Liver (tissue), 7 donors: ENCODE measurements at regions not wholly inside any gene's neighbourhood (a gene's known extent, or its start where the extent isn't known, plus 50 kb on each side); places are given as distances from the start of the nearest gene placed in this dataset.
A peak's percentile ranks its signal among the peaks of the same experiment; 100 is the strongest.

Source experiments
- DNase-seq: peaks from one replicate; pipeline ENCODE4 v3.0.0-alpha.2; 2017; ENCODE audit warnings: low spot score
- H3K27ac ChIP-seq, 2 donors: one replicate each; pipeline ENCODE4 v1.7.0; 2013; ENCODE audit warnings: inconsistent platforms in 2 of 2, low read length in 2 of 2, control low read depth in 1 of 2, low read depth in 1 of 2, mild to moderate bottlenecking in 1 of 2
- H3K27me3 ChIP-seq, 4 donors: one replicate each; pipeline versions ENCODE4 v1.6.1 to v1.7.0; 2013; ENCODE audit warnings: low read length in 3 of 4, inconsistent platforms in 1 of 4, mild to moderate bottlenecking in 1 of 4, moderate library complexity in 1 of 4; ENCODE audit not compliant: control insufficient read depth in 4 of 4, insufficient read depth in 4 of 4
- H3K36me3 ChIP-seq, 4 donors: one replicate each; pipeline versions ENCODE4 v1.6.1 to v1.7.0; 2013; ENCODE audit warnings: low read length in 3 of 4, mild to moderate bottlenecking in 3 of 4, low read depth in 1 of 4, moderate library complexity in 1 of 4; ENCODE audit not compliant: control insufficient read depth in 4 of 4, insufficient read depth in 3 of 4
- H3K4me1 ChIP-seq, 4 donors: one replicate each; pipeline versions ENCODE4 v1.6.1 to v1.7.0; 2013; ENCODE audit warnings: low read length in 3 of 4, mild to moderate bottlenecking in 3 of 4, moderate library complexity in 1 of 4; ENCODE audit not compliant: control insufficient read depth in 4 of 4, insufficient read depth in 4 of 4
- H3K4me3 ChIP-seq, 3 donors: one replicate each; pipeline versions ENCODE4 v1.6.1 to v1.7.0; 2013; ENCODE audit warnings: low read length in 3 of 3, control low read depth in 1 of 3, low read depth in 1 of 3, mild to moderate bottlenecking in 1 of 3
- H3K9ac ChIP-seq, 2 donors: one replicate each; pipeline ENCODE4 v1.7.0; 2013; ENCODE audit warnings: low read length in 2 of 2, mild to moderate bottlenecking in 2 of 2, moderate library complexity in 2 of 2, control low read depth in 1 of 2, low read depth in 1 of 2
- H3K9me3 ChIP-seq, 4 donors: one replicate each; pipeline versions ENCODE4 v1.6.1 to v1.7.0; 2013; ENCODE audit warnings: low read length in 3 of 4; ENCODE audit not compliant: control insufficient read depth in 4 of 4
- EGR1 ChIP-seq, 2 donors: IDR thresholded peaks; 2 replicates each; pipeline ENCODE4 v1.6.1; 2016 to 2018; ENCODE audit warnings: antibody characterized with exemption in 2 of 2, low read depth in 2 of 2
- FOXA1 ChIP-seq: IDR thresholded peaks from 2 replicates; pipeline ENCODE4 v1.6.1; 2016; ENCODE audit warnings: antibody characterized with exemption
- FOXA2 ChIP-seq: IDR thresholded peaks from 2 replicates; pipeline ENCODE4 v1.6.1; 2016; ENCODE audit warnings: antibody characterized with exemption
- HNF4A ChIP-seq, 2 donors: conservative IDR thresholded peaks; 2 replicates each; pipeline ENCODE4 v1.6.1; 2016; ENCODE audit warnings: antibody characterized with exemption in 2 of 2, mild to moderate bottlenecking in 2 of 2
- JUND ChIP-seq, 2 donors: IDR thresholded peaks; 2 replicates each; pipeline ENCODE4 v1.6.1; 2016; ENCODE audit warnings: antibody characterized with exemption in 2 of 2
- MAX ChIP-seq: IDR thresholded peaks from 2 replicates; pipeline ENCODE4 v1.6.1; 2016; ENCODE audit warnings: antibody characterized with exemption
- NR2F2 ChIP-seq: IDR thresholded peaks from 2 replicates; pipeline ENCODE4 v1.6.1; 2016; ENCODE audit warnings: antibody characterized with exemption
- RAD21 ChIP-seq, 2 donors: IDR thresholded peaks; 2 replicates each; pipeline ENCODE4 v1.6.1; 2016; ENCODE audit warnings: antibody characterized with exemption in 2 of 2, mild to moderate bottlenecking in 2 of 2
- REST ChIP-seq: IDR thresholded peaks from 2 replicates; pipeline ENCODE4 v1.6.1; 2016; ENCODE audit warnings: antibody characterized with exemption, mild to moderate bottlenecking
- RXRA ChIP-seq, 2 donors: IDR thresholded peaks; 2 replicates each; pipeline ENCODE4 v1.6.1; 2017 to 2018; ENCODE audit warnings: antibody characterized with exemption in 2 of 2, mild to moderate bottlenecking in 1 of 2
- SP1 ChIP-seq: IDR thresholded peaks from 2 replicates; pipeline ENCODE4 v1.6.1; 2018; ENCODE audit warnings: antibody characterized with exemption, mild to moderate bottlenecking
- YY1 ChIP-seq: IDR thresholded peaks from 2 replicates; pipeline ENCODE4 v1.6.1; 2016; ENCODE audit warnings: antibody characterized with exemption, mild to moderate bottlenecking
- WGBS: extraction: QIAGEN DNeasy Blood & Tissue Kit; methylation state at CpG from one replicate; pipeline ENCODE4 v1.1.7; 2013; 5-methylcytosine and 5-hydroxymethylcytosine counted together
- TF ChIP-seq, protein P1 (sequence below): IDR thresholded peaks from 2 replicates; pipeline ENCODE4 v1.6.1; 2016; ENCODE audit warnings: antibody characterized with exemption
- TF ChIP-seq, protein P2 (sequence below): IDR thresholded peaks from 2 replicates; pipeline ENCODE4 v1.6.1; 2016; ENCODE audit warnings: antibody characterized with exemption
- donor health status: healthy.
- donor health status: healthy.
- donor health status: healthy.
- donor health status: healthy.

DNA sequence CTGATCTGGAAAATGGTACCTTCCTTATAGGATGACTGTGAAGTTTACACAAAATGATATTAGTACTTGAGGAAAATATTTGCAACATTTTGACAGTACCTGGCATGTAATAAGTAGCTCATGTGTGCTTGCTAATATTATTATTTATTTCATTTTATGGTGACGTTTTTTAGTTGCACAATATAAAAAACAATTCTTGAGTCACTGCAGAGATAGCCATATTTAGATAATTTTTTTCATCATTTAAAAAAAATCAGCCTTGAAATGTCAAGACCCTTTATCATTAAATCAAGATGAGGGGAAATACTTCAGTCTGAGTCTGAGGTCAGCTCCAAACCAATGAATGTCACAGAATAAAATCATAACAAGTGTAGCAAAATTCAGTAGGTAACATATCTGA lies 196.8 kb upstream of the RUNX1 start:
- no peak overlapping the region for H3K27ac ChIP-seq
- no peaks in the 10 kb centered on the region for H3K4me1 ChIP-seq
- TF ChIP-seq HNF4A (conservative IDR thresholded peaks at IDR 0.05) (no peak), FOXA2 (no peak), REST (no peak), RAD21 (IDR thresholded peaks at IDR 0.05) (no peak), NR2F2 (no peak), FOXA1 (no peak)
- H3K27me3 ChIP-seq, result no peaks in the 10 kb centered on the region
- no peak overlapping the region for H3K4me3 ChIP-seq
- WGBS, result 70% methylated on average over 1 of the region's 1 CpG
- H3K9me3 ChIP-seq, result no peaks in the 10 kb centered on the region
- no peak overlapping the region for H3K9ac ChIP-seq
- no peak for DNase-seq
- no peaks in the 10 kb centered on the region for H3K36me3 ChIP-seq

GRCh38 chr21:35244514-35244913 lies 195.4 kb upstream of the RUNX1 start:
- Histone ChIP-seq H3K36me3 (no peaks in the 10 kb centered on the region), H3K4me1 (no peaks in the 10 kb centered on the region), H3K9ac (no peak overlapping the region), H3K27me3 (no peaks in the 10 kb centered on the region), H3K27ac (no peak overlapping the region), H3K9me3 (no peaks in the 10 kb centered on the region), H3K4me3 (no peak overlapping the region)
- TF ChIP-seq RAD21 (IDR thresholded peaks at IDR 0.05) (no peak), HNF4A (conservative IDR thresholded peaks at IDR 0.05) (peak in 1 of 2 donors; percentile 28)
- 39% methylated on average over 4 of the region's 4 CpGs for WGBS
- no peak for DNase-seq

- no peaks in the 10 kb centered on the region for H3K4me1 ChIP-seq
- H3K27me3 ChIP-seq, result no peaks in the 10 kb centered on the region
- H3K36me3 ChIP-seq, result no peaks in the 10 kb centered on the region
- WGBS, result 91% methylated on average over 4 of the region's 4 CpGs
- no peak overlapping the region for H3K9ac ChIP-seq
- H3K9me3 ChIP-seq, result no peaks in the 10 kb centered on the region
- no peak overlapping the region for H3K27ac ChIP-seq
- no peak for TF ChIP-seq REST
- TF ChIP-seq, protein P1, sequence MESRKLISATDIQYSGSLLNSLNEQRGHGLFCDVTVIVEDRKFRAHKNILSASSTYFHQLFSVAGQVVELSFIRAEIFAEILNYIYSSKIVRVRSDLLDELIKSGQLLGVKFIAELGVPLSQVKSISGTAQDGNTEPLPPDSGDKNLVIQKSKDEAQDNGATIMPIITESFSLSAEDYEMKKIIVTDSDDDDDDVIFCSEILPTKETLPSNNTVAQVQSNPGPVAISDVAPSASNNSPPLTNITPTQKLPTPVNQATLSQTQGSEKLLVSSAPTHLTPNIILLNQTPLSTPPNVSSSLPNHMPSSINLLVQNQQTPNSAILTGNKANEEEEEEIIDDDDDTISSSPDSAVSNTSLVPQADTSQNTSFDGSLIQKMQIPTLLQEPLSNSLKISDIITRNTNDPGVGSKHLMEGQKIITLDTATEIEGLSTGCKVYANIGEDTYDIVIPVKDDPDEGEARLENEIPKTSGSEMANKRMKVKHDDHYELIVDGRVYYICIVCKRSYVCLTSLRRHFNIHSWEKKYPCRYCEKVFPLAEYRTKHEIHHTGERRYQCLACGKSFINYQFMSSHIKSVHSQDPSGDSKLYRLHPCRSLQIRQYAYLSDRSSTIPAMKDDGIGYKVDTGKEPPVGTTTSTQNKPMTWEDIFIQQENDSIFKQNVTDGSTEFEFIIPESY, result no peak
- TF ChIP-seq EGR1 (IDR thresholded peaks at IDR 0.05; ENCODE audit: low read depth in 2 of 2), result no peak
- no peak for TF ChIP-seq SP1
- TF ChIP-seq JUND (IDR thresholded peaks at IDR 0.05), result no peak
- TF ChIP-seq, protein P2, sequence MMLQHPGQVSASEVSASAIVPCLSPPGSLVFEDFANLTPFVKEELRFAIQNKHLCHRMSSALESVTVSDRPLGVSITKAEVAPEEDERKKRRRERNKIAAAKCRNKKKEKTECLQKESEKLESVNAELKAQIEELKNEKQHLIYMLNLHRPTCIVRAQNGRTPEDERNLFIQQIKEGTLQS, result no peak
- no peak for TF ChIP-seq RXRA (IDR thresholded peaks at IDR 0.05)
- TF ChIP-seq MAX, result no peak
- no peak for TF ChIP-seq YY1
- DNase-seq, result no peak
- H3K4me3 ChIP-seq, result no peak overlapping the region
Observed at GRCh38 chr21:35243171-35243570, 194.1 kb upstream of the RUNX1 start.
